GM18502 (cell line): ENCODE measurements at regions not wholly inside any gene's neighbourhood (a gene's known extent, or its start where the extent isn't known, plus 50 kb on each side); places are given as distances from the start of the nearest gene placed in this dataset.
"Not testable (repeated sequence)": the region's sequence is repeated elsewhere in the genome, so short reads cannot be mapped to it uniquely, and the experiment has no call there.

Experiments used
- ATAC-seq: cut with Tn5 transposase; IDR thresholded peaks from one replicate; pipeline ENCODE4 v1.9.1; 2021; ENCODE audit warnings: mild to moderate bottlenecking; ENCODE audit not compliant: unreplicated experiment, poor library complexity

- ATAC-seq, result no peak
These were observed 81.9 kb upstream of the PICALM start for GRCh38 chr11:86150847-86151173.

GRCh38 chr11:86149792-86150191, 80.9 kb upstream of the PICALM start:
- no peak for ATAC-seq

GRCh38 chr11:86148345-86148747, 79.5 kb upstream of the PICALM start:
- no peak for ATAC-seq

GRCh38 chr11:86147004-86147403, 78.1 kb upstream of the PICALM start:
- no peak for ATAC-seq

- no peak for ATAC-seq
These were observed 76.7 kb upstream of the PICALM start for GRCh38 chr11:86145439-86146156.

- no peak for ATAC-seq
These were observed 76.0 kb upstream of the PICALM start for GRCh38 chr11:86144846-86145245.

GRCh38 chr11:86144087-86144486, 75.2 kb upstream of the PICALM start:
- ATAC-seq, result not testable (repeated sequence)

GRCh38 chr11:86143087-86144030, 74.5 kb upstream of the PICALM start:
- peak; percentile 58 for ATAC-seq

GRCh38 chr11:86142170-86142569, 73.3 kb upstream of the PICALM start:
- no peak for ATAC-seq

GRCh38 chr11:86141727-86142126, 72.8 kb upstream of the PICALM start:
- no peak for ATAC-seq

- no peak for ATAC-seq
These were observed 71.6 kb upstream of the PICALM start for GRCh38 chr11:86140334-86140990.

- ATAC-seq, result peak; percentile 82
These were observed 70.1 kb upstream of the PICALM start for GRCh38 chr11:86138958-86139357.

GRCh38 chr11:86136538-86136937, 67.7 kb upstream of the PICALM start:
- no peak for ATAC-seq

GRCh38 chr11:86135319-86135714, 66.4 kb upstream of the PICALM start:
- ATAC-seq, result no peak

GRCh38 chr11:86134580-86135318, 65.9 kb upstream of the PICALM start:
- no peak for ATAC-seq

- no peak for ATAC-seq
These were observed 63.9 kb upstream of the PICALM start for GRCh38 chr11:86132667-86133249.

GRCh38 chr11:86129740-86130540, 61.1 kb upstream of the PICALM start:
- no peak for ATAC-seq

- no peak for ATAC-seq
These were observed 60.0 kb upstream of the PICALM start for GRCh38 chr11:86128914-86129313.

- ATAC-seq, result no peak
These were observed 58.0 kb upstream of the PICALM start for GRCh38 chr11:86126862-86127261.
